Hepatocyte (in vitro differentiated cells): ENCODE measurements at regions not wholly inside any gene's neighbourhood (a gene's known extent, or its start where the extent isn't known, plus 50 kb on each side); places are given as distances from the start of the nearest gene placed in this dataset.

ENCODE experiments used
- EZH2 ChIP-seq: fragments of 200-600 bp; sonication (generic); IDR thresholded peaks from 2 replicates; pipeline ENCODE4 v1.6.1; 2016; ENCODE audit warnings: antibody characterized with exemption, mild to moderate bottlenecking, borderline replicate concordance
- EZH2phosphoT487 ChIP-seq: fragments of 200-600 bp; sonication (generic); IDR thresholded peaks from one replicate; pipeline ENCODE4 v1.6.1; 2018; ENCODE audit warnings: antibody characterized with exemption, mild to moderate bottlenecking, low read depth, moderate library complexity; ENCODE audit not compliant: unreplicated experiment, severe bottlenecking
- TF ChIP-seq, protein P1 (sequence below): fragments of 200-600 bp; sonication (generic); IDR thresholded peaks from 2 replicates; pipeline ENCODE4 v1.5.1; 2016; ENCODE audit warnings: antibody characterized with exemption, mild to moderate bottlenecking; ENCODE audit not compliant: poor library complexity

DNA sequence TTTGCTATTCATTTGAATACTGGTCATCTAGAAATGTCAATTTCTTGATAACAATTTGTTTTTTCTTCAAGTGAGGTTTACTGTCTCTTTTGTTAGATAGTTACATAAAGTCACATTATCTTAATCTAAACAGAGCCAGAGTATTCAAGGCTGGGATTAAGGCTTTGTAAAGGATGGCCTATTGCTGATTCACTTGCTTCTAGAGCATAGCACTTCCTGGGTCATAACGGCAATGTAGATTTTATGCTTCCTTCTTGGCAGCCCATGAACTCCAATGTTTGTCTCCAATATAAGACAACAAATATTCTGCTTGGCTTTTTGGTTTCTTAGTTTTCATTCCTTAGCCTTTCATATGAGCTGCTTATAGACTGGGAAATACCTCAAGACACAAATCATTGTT lies 2007.9 kb upstream of the CDH6 start:
- TF ChIP-seq EZH2: no peak
- TF ChIP-seq, protein P1, sequence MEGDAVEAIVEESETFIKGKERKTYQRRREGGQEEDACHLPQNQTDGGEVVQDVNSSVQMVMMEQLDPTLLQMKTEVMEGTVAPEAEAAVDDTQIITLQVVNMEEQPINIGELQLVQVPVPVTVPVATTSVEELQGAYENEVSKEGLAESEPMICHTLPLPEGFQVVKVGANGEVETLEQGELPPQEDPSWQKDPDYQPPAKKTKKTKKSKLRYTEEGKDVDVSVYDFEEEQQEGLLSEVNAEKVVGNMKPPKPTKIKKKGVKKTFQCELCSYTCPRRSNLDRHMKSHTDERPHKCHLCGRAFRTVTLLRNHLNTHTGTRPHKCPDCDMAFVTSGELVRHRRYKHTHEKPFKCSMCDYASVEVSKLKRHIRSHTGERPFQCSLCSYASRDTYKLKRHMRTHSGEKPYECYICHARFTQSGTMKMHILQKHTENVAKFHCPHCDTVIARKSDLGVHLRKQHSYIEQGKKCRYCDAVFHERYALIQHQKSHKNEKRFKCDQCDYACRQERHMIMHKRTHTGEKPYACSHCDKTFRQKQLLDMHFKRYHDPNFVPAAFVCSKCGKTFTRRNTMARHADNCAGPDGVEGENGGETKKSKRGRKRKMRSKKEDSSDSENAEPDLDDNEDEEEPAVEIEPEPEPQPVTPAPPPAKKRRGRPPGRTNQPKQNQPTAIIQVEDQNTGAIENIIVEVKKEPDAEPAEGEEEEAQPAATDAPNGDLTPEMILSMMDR: no peak
- no peak for TF ChIP-seq EZH2phosphoT487
